Esophagus muscularis mucosa (tissue), 3 donors: ENCODE measurements at regions not wholly inside any gene's neighbourhood (a gene's known extent, or its start where the extent isn't known, plus 50 kb on each side); places are given as distances from the start of the nearest gene placed in this dataset.

Experiments
- CTCF ChIP-seq, 3 experiments: fragments of 200-600 bp in 2 of 3; fragments of 450-650 bp in 1 of 3; sonication (generic) in 2 of 3; IDR thresholded peaks; one replicate each; pipeline ENCODE4 v1.5.1; 2017 to 2019; ENCODE audit warnings: antibody characterized with exemption in 3 of 3, mild to moderate bottlenecking in 2 of 3, moderate library complexity in 1 of 3
- POLR2A ChIP-seq: fragments of 450-650 bp; IDR thresholded peaks from one replicate; pipeline ENCODE4 v1.6.1; 2017; ENCODE audit warnings: antibody characterized with exemption, moderate library complexity, mild to moderate bottlenecking, low read depth
- POLR2AphosphoS5 ChIP-seq, 2 donors: sonication (generic); formaldehyde crosslinking; IDR thresholded peaks; one replicate each; pipeline ENCODE4 v1.6.1; 2017; ENCODE audit warnings: antibody characterized with exemption in 2 of 2

GRCh38 chr16:5385811-5386210 is 288.2 kb upstream of the EEF2KMT start:
- TF ChIP-seq POLR2A (no peak), POLR2AphosphoS5 (IDR thresholded peaks at IDR 0.05) (no peak), CTCF (IDR thresholded peaks at IDR 0.05) (no peak)
